ENCODE measurements at regions not wholly inside any gene's neighbourhood (a gene's known extent, or its start where the extent isn't known, plus 50 kb on each side); places are given as distances from the start of the nearest gene placed in this dataset.
A peak's percentile ranks its signal among the peaks of the same experiment; 100 is the strongest.

DNA sequence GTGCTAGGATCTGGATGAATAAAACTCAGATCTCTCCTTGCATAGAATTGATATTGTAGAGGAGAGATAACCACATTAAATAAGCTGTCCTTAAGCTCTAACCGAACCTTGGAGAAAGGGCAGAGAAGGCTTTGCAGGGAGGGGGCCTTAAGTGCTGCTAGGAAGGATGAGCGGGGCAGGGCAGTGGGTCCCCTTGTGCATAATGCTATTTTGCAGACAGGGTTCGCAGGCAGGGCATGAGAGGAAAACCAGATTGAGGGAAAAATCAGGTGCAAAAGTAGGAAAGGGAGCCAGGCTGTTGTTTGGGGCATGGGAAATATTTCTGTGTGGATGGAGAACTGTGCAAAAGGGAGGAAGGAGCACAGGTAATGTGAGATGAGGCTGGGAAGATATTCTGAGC is 383.0 kb upstream of the JARID2 start (continued):
- TF ChIP-seq, protein P1, sequence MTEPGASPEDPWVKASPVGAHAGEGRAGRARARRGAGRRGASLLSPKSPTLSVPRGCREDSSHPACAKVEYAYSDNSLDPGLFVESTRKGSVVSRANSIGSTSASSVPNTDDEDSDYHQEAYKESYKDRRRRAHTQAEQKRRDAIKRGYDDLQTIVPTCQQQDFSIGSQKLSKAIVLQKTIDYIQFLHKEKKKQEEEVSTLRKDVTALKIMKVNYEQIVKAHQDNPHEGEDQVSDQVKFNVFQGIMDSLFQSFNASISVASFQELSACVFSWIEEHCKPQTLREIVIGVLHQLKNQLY (CRISPR knock-in tag; IDR thresholded peaks at IDR 0.05): no peak
- TF ChIP-seq ZNF354B (CRISPR knock-in tag; IDR thresholded peaks at IDR 0.05): no peak
- TF ChIP-seq RFX3 (CRISPR knock-in tag; IDR thresholded peaks at IDR 0.05): no peak
- TF ChIP-seq CENPT (CRISPR knock-in tag; IDR thresholded peaks at IDR 0.05; ENCODE audit: low read depth): no peak
- no peak for TF ChIP-seq POLR2G (IDR thresholded peaks at IDR 0.05; ENCODE audit: low read depth, low read length)

- H3K4me2 ChIP-seq (ENCODE audit: low read depth, low read length): no peak overlapping the region
- no peaks in the 10 kb centered on the region for H4K20me1 ChIP-seq (ENCODE audit: insufficient read depth, low read length)
- H3K9me3 ChIP-seq (ENCODE audit: low read length): no peaks in the 10 kb centered on the region
- no peak overlapping the region for H2AFZ ChIP-seq (ENCODE audit: low read length)
- TF ChIP-seq FOXA1 (IDR thresholded peaks at IDR 0.05): no peak
- 0 out of 2 replicates have a peak, but pooled peaks have one; percentile 15 for TF ChIP-seq FOXA1 (CRISPR knock-in tag; IDR thresholded peaks at IDR 0.05)
- peak; percentile 25; the same call in 1 of the 2 replicates for TF ChIP-seq STAG1 (CRISPR knock-in tag; IDR thresholded peaks at IDR 0.05)
- no peak for TF ChIP-seq ZNF772 (CRISPR knock-in tag; IDR thresholded peaks at IDR 0.05)
- 0 out of 2 replicates have a peak, but pooled peaks have one; percentile 11 for TF ChIP-seq CTCF (CRISPR knock-in tag; IDR thresholded peaks at IDR 0.05)
- no peak for TF ChIP-seq ZBTB46 (CRISPR knock-in tag; IDR thresholded peaks at IDR 0.05; ENCODE audit: borderline replicate concordance)
- TF ChIP-seq CREB1 (IDR thresholded peaks at IDR 0.05): no peak
- no peak for TF ChIP-seq CREB1 (CRISPR knock-in tag; IDR thresholded peaks at IDR 0.05)
- TF ChIP-seq ZNF3 (CRISPR knock-in tag; IDR thresholded peaks at IDR 0.05): no peak
- TF ChIP-seq ZNF614 (CRISPR knock-in tag; IDR thresholded peaks at IDR 0.05; ENCODE audit: borderline replicate concordance): no peak
- H3K4me3 ChIP-seq (replicated peaks in 1 of 3; ENCODE audit: insufficient read depth in 1 of 3, low read depth in 2 of 3, low read length in 3 of 3): no peak overlapping the region
- ATAC-seq: peak; percentile 88
- in situ Hi-C loops (cut with HindIII; ENCODE audit: extremely low pct_ligation_motif_present, low pct_unique_long_range_greater_than_20kb) (no loop called here), intact Hi-C loops (cut with micrococcal nuclease; ENCODE audit: unreplicated experiment) (no loop called here)
- FAIRE-seq: peak; percentile 4
- ChIA-PET CTCF (ENCODE audit: low intra/inter-chr PET ratio, low total read pairs) (no interaction called here), POLR2A (no interaction called here)
- WGBS (ENCODE audit: low lambda C conversion rate): 29% methylated on average over 14 of the region's 14 CpGs
- no peaks in the 10 kb centered on the region for H3K79me2 ChIP-seq (ENCODE audit: insufficient read depth, low read length)
- no TSS peak for BruUV-seq (replicated peaks)
- H3K4me1 ChIP-seq (ENCODE audit: insufficient read depth, low read length): no peaks in the 10 kb centered on the region
- 0 out of 5 replicates have a peak, but pooled peaks cover 0 to 3% of the 10 kb centered on the region in 2 experiments for H3K27me3 ChIP-seq (ENCODE audit: control insufficient read depth in 1 of 2, insufficient read depth in 2 of 2, low read length in 2 of 2)
- no peak overlapping the region for H3K27ac ChIP-seq (ENCODE audit: extremely low read length, insufficient read depth, low read length)
- H3K36me3 ChIP-seq (replicated peaks in 1 of 2; ENCODE audit: control insufficient read depth in 1 of 2, insufficient read depth in 2 of 2, low read length in 2 of 2): no peaks in the 10 kb centered on the region
- no peak overlapping the region for H3K9ac ChIP-seq (ENCODE audit: insufficient read depth, low read depth, low read length)
- DNase-seq (ENCODE audit: low spot score): no peak
Measured at GRCh38 chr6:14863902-14864850, 381.7 kb upstream of the JARID2 start.

Measured in HepG2 (cell line).